ENCODE measurements at regions not wholly inside any gene's neighbourhood (a gene's known extent, or its start where the extent isn't known, plus 50 kb on each side); places are given as distances from the start of the nearest gene placed in this dataset.

DNA sequence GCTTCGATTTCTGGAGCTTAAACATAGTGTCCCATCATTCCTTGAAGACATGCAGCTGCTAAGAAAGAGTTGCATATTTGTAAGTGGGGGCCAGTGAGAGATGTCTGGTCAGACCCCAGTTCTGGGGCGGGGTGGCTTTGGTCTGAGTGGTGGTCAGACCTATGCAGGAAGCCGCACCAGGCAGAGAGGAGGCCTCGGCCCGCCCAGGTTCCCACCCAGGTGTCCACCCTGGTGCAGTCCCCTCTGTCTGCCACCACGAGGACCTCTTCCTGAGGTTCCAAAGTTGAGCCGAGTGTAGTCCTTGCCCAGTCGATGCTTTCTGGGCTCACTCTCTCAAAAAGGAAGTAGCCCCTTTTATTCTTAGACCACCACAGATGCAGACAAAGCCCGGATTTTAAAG, 122.6 kb upstream of the DLG1 start:
- no peak for DNase-seq (ENCODE audit: low read depth, low spot score)
- H3K36me3 Mint-ChIP-seq (ENCODE audit: low read depth) = no peaks in the 10 kb centered on the region
- no peaks in the 10 kb centered on the region for H3K9me3 Mint-ChIP-seq
- H3K27ac Mint-ChIP-seq (ENCODE audit: unreplicated experiment) = no peak overlapping the region
- H3K27me3 Mint-ChIP-seq (ENCODE audit: low read depth) = no peaks in the 10 kb centered on the region
- no peaks in the 10 kb centered on the region for H3K4me1 Mint-ChIP-seq
- TF ChIP-seq, protein P1, sequence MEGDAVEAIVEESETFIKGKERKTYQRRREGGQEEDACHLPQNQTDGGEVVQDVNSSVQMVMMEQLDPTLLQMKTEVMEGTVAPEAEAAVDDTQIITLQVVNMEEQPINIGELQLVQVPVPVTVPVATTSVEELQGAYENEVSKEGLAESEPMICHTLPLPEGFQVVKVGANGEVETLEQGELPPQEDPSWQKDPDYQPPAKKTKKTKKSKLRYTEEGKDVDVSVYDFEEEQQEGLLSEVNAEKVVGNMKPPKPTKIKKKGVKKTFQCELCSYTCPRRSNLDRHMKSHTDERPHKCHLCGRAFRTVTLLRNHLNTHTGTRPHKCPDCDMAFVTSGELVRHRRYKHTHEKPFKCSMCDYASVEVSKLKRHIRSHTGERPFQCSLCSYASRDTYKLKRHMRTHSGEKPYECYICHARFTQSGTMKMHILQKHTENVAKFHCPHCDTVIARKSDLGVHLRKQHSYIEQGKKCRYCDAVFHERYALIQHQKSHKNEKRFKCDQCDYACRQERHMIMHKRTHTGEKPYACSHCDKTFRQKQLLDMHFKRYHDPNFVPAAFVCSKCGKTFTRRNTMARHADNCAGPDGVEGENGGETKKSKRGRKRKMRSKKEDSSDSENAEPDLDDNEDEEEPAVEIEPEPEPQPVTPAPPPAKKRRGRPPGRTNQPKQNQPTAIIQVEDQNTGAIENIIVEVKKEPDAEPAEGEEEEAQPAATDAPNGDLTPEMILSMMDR (conservative IDR thresholded peaks at IDR 0.05) = no peak
- H3K4me3 Mint-ChIP-seq = no peak overlapping the region

GRCh38 chr3:197420566-197420965, 122.2 kb upstream of the DLG1 start:
- H3K4me3 Mint-ChIP-seq = no peak overlapping the region
- H3K9me3 Mint-ChIP-seq = no peaks in the 10 kb centered on the region
- no peaks in the 10 kb centered on the region for H3K36me3 Mint-ChIP-seq (ENCODE audit: low read depth)
- DNase-seq (ENCODE audit: low read depth, low spot score) = no peak
- no peaks in the 10 kb centered on the region for H3K27me3 Mint-ChIP-seq (ENCODE audit: low read depth)
- no peak overlapping the region for H3K27ac Mint-ChIP-seq (ENCODE audit: unreplicated experiment)
- TF ChIP-seq, protein P1 (conservative IDR thresholded peaks at IDR 0.05) = no peak
- no peaks in the 10 kb centered on the region for H3K4me1 Mint-ChIP-seq

DNA sequence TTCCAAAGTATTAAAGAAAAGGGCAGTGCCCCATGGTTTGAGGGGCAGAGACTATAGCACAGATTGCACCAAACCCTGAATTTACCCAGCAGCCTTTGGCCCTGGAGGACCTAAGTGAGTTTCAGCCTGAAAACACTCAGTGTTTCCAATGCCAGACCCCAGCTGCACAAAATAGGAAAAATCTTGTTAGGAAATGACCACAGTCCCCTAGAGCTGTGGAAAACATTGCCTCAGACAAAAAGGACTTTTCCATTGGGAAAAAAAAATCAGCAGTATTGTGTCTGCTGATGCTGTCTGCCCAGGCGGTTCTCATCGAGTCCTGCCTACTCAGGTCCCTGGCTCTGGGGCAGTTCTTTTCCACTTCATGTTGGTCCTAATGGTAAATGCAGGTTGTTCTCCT, 121.7 kb upstream of the DLG1 start:
- Mint-ChIP-seq H3K9me3 (no peaks in the 10 kb centered on the region), H3K4me3 (no peak overlapping the region), H3K27ac (ENCODE audit: unreplicated experiment) (no peak overlapping the region), H3K36me3 (ENCODE audit: low read depth) (no peaks in the 10 kb centered on the region), H3K4me1 (no peaks in the 10 kb centered on the region), H3K27me3 (ENCODE audit: low read depth) (no peaks in the 10 kb centered on the region)
- DNase-seq (ENCODE audit: low read depth, low spot score) = no peak
- TF ChIP-seq, protein P1 (conservative IDR thresholded peaks at IDR 0.05) = no peak

GRCh38 chr3:197419696-197420095, 121.3 kb upstream of the DLG1 start:
- TF ChIP-seq, protein P1 (conservative IDR thresholded peaks at IDR 0.05) = no peak
- Mint-ChIP-seq H3K27me3 (ENCODE audit: low read depth) (no peaks in the 10 kb centered on the region), H3K36me3 (ENCODE audit: low read depth) (no peaks in the 10 kb centered on the region), H3K4me1 (no peaks in the 10 kb centered on the region), H3K4me3 (no peak overlapping the region), H3K27ac (ENCODE audit: unreplicated experiment) (no peak overlapping the region), H3K9me3 (no peaks in the 10 kb centered on the region)
- DNase-seq (ENCODE audit: low read depth, low spot score) = no peak

DNA sequence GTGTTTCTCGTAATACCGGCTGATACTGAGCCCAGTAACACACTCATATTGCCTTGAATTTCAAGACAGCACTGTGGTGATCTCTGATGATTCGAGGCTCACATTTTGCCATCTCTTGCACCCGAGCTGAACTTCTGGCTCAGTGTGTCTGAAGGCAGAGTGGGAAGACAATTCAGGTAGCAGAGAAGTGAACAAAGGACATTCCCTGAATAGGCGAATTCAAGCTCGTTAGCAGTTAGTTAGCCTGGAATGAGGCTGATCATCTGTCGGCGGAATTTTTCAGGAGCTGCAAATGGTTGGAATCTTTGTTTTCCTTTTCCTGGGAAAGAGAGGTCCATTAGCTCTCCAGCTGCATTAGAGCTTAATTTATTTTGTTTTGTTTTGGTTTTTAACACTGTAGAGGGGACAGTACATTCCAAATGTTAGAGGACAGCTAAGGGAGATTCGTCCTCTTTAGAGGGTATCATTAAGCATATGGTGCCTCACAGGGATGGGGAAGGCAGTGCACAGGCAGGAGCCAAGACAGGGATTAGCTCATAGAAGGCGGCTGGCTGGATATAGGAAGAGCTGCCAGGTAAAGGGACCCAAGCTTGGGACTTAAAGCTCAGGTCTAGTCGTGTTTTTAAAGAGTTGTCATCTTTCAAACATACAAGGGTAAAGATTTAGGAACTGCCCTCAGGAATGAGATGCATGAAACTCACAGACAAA, 119.7 kb upstream of the DLG1 start:
- no peak overlapping the region for H3K27ac Mint-ChIP-seq (ENCODE audit: unreplicated experiment)
- TF ChIP-seq, protein P1 (conservative IDR thresholded peaks at IDR 0.05) = no peak
- DNase-seq (ENCODE audit: low read depth, low spot score) = no peak
- no peaks in the 10 kb centered on the region for H3K4me1 Mint-ChIP-seq
- H3K9me3 Mint-ChIP-seq = no peaks in the 10 kb centered on the region
- peaks cover 3% of the 10 kb centered on the region for H3K27me3 Mint-ChIP-seq (ENCODE audit: low read depth)
- no peaks in the 10 kb centered on the region for H3K36me3 Mint-ChIP-seq (ENCODE audit: low read depth)
- H3K4me3 Mint-ChIP-seq = no peak overlapping the region
